Neural cell (in vitro differentiated cells): ENCODE measurements at regions not wholly inside any gene's neighbourhood (a gene's known extent, or its start where the extent isn't known, plus 50 kb on each side); places are given as distances from the start of the nearest gene placed in this dataset.

Experiments used
- H2AFZ ChIP-seq: fragments of 200-600, 300-800 bp; sonication (generic), shearing (Covaris generic); 2 replicates; pipeline ENCODE4 v1.6.0; 2014; ENCODE audit warnings: low read depth, mild to moderate bottlenecking, antibody characterized with exemption, low read length, moderate library complexity
- H3F3A ChIP-seq: fragments of 200-600 bp; shearing (Covaris generic); 2 replicates; pipeline ENCODE4 v1.6.1; 2016; ENCODE audit warnings: mild to moderate bottlenecking, moderate library complexity, mixed read lengths, antibody characterized with exemption, low read length; ENCODE audit not compliant: insufficient read depth, poor library complexity, severe bottlenecking
- H3K27ac ChIP-seq: fragments of 200-600, 300-800 bp; sonication (generic), shearing (Covaris generic); 2 replicates; pipeline ENCODE4 v1.5.1; 2014; ENCODE audit warnings: mild to moderate bottlenecking, low read length, moderate library complexity
- H3K27me3 ChIP-seq: fragments of 300-800, 200-600 bp; sonication (generic), shearing (Covaris generic); 2 replicates; pipeline ENCODE4 v1.6.0; 2014; ENCODE audit warnings: mild to moderate bottlenecking, low read depth, low read length, moderate library complexity; ENCODE audit not compliant: insufficient read depth
- H3K36me3 ChIP-seq: fragments of 300-800, 200-600 bp; sonication (generic), shearing (Covaris generic); 2 replicates; pipeline ENCODE4 v1.5.1; 2014; ENCODE audit warnings: mild to moderate bottlenecking, antibody characterized with exemption, low read length, moderate library complexity; ENCODE audit not compliant: insufficient read depth
- H3K4me2 ChIP-seq: fragments of 300-800, 200-600 bp; sonication (generic), shearing (Covaris generic); 2 replicates; pipeline ENCODE4 v1.6.0; 2014; ENCODE audit warnings: mild to moderate bottlenecking, low read length
- H3K4me3 ChIP-seq: fragments of 300-800, 200-600 bp; sonication (generic), shearing (Covaris generic); 2 replicates; pipeline ENCODE4 v1.5.1; 2014; ENCODE audit warnings: mild to moderate bottlenecking, low read length, moderate library complexity
- H3K79me2 ChIP-seq: fragments of 200-600 bp; shearing (Covaris generic); replicated peaks from 2 replicates; pipeline ENCODE4 v1.6.0; 2014; ENCODE audit warnings: mild to moderate bottlenecking, low read length, moderate library complexity; ENCODE audit not compliant: insufficient read depth
- H3K9ac ChIP-seq: fragments of 300-800, 200-600 bp; sonication (generic), shearing (Covaris generic); 2 replicates; pipeline ENCODE4 v1.6.1; 2016; ENCODE audit warnings: mild to moderate bottlenecking, low read length, mixed read lengths
- H3K9me2 ChIP-seq: fragments of 200-600 bp; shearing (Covaris generic); 2 replicates; pipeline ENCODE4 v1.6.1; 2016; ENCODE audit warnings: mild to moderate bottlenecking, low read length, mixed read lengths; ENCODE audit not compliant: insufficient read depth
- H3K9me3 ChIP-seq: fragments of 200-600, 300-800 bp; sonication (generic), shearing (Covaris generic); 2 replicates; pipeline ENCODE4 v1.6.1; 2016; ENCODE audit warnings: mild to moderate bottlenecking, mixed run types, low read length, moderate library complexity, mixed read lengths
- H4K20me1 ChIP-seq: fragments of 200-600 bp; shearing (Covaris generic); 2 replicates; pipeline ENCODE4 v1.6.1; 2016; ENCODE audit warnings: mild to moderate bottlenecking, mixed run types; ENCODE audit not compliant: insufficient read depth
- EP300 ChIP-seq: fragments of 450-650 bp; conservative IDR thresholded peaks from 2 replicates; pipeline ENCODE4 v1.6.1; 2014; ENCODE audit warnings: antibody characterized with exemption, mild to moderate bottlenecking, moderate library complexity; ENCODE audit not compliant: poor library complexity, severe bottlenecking
- EZH2 ChIP-seq: fragments of 200-600, 300-800 bp; shearing (Covaris generic), sonication (generic); IDR thresholded peaks from 2 replicates; pipeline ENCODE4 v1.6.1; 2014; ENCODE audit warnings: antibody characterized with exemption, low read length, borderline replicate concordance, mild to moderate bottlenecking; ENCODE audit not compliant: insufficient read depth, poor library complexity, severe bottlenecking
- MXI1 ChIP-seq: fragments of 450-650 bp; conservative IDR thresholded peaks from 2 replicates; pipeline ENCODE4 v1.6.1; 2014; ENCODE audit warnings: antibody characterized with exemption, mild to moderate bottlenecking; ENCODE audit not compliant: poor library complexity, severe bottlenecking
- POLR2AphosphoS5 ChIP-seq: IDR thresholded peaks from 2 replicates; pipeline ENCODE4 v1.6.1; 2012
- RAD21 ChIP-seq: fragments of 450-650 bp; conservative IDR thresholded peaks from 2 replicates; pipeline ENCODE4 v1.6.1; 2014; ENCODE audit warnings: antibody characterized with exemption, mild to moderate bottlenecking, moderate library complexity
- SMC3 ChIP-seq: fragments of 450-650 bp; conservative IDR thresholded peaks from 2 replicates; pipeline ENCODE4 v1.6.1; 2014; ENCODE audit warnings: antibody characterized with exemption, mild to moderate bottlenecking, moderate library complexity; ENCODE audit not compliant: poor library complexity
- TAF1 ChIP-seq: IDR thresholded peaks from 2 replicates; pipeline ENCODE4 v1.6.1; 2012; ENCODE audit warnings: low read depth
- TF ChIP-seq, protein P1 (sequence below): IDR thresholded peaks from 2 replicates; pipeline ENCODE4 v1.6.1; 2012; ENCODE audit warnings: borderline replicate concordance
- TF ChIP-seq, protein P2 (sequence below): fragments of 450-650 bp; IDR thresholded peaks from 2 replicates; pipeline ENCODE4 v1.5.1; 2014; ENCODE audit warnings: antibody characterized with exemption, mild to moderate bottlenecking, moderate library complexity; ENCODE audit not compliant: poor library complexity, severe bottlenecking

DNA sequence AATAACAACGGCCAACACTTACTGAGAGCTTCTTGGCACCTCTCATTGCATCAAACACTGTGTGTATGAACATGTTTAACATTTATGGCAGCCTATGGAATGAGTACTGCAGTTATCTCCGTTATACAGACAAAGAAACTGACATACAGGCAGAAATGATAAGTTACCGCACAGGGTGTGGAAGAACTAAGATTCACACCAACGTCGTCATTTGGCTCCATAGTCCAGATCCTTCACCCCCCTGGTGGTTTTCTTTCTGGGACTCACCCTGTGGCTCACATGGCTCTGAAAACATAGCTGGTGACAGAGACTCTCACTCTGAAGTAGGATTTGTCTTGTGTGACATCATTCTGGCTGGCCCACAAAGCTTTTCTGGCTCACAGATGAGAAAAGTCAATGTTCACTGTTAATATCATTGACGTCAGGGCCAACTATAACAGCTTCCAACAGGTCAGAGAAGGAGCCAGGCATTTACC, 230.1 kb downstream of the DLEU7 start:
- no peak for TF ChIP-seq TAF1
- TF ChIP-seq SMC3: no peak
- no peak for TF ChIP-seq MXI1
- TF ChIP-seq POLR2AphosphoS5: no peak
- no peak for TF ChIP-seq EP300
- TF ChIP-seq, protein P1, sequence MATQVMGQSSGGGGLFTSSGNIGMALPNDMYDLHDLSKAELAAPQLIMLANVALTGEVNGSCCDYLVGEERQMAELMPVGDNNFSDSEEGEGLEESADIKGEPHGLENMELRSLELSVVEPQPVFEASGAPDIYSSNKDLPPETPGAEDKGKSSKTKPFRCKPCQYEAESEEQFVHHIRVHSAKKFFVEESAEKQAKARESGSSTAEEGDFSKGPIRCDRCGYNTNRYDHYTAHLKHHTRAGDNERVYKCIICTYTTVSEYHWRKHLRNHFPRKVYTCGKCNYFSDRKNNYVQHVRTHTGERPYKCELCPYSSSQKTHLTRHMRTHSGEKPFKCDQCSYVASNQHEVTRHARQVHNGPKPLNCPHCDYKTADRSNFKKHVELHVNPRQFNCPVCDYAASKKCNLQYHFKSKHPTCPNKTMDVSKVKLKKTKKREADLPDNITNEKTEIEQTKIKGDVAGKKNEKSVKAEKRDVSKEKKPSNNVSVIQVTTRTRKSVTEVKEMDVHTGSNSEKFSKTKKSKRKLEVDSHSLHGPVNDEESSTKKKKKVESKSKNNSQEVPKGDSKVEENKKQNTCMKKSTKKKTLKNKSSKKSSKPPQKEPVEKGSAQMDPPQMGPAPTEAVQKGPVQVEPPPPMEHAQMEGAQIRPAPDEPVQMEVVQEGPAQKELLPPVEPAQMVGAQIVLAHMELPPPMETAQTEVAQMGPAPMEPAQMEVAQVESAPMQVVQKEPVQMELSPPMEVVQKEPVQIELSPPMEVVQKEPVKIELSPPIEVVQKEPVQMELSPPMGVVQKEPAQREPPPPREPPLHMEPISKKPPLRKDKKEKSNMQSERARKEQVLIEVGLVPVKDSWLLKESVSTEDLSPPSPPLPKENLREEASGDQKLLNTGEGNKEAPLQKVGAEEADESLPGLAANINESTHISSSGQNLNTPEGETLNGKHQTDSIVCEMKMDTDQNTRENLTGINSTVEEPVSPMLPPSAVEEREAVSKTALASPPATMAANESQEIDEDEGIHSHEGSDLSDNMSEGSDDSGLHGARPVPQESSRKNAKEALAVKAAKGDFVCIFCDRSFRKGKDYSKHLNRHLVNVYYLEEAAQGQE: no peak
- H3K9me3 ChIP-seq: no peaks in the 10 kb centered on the region

DNA sequence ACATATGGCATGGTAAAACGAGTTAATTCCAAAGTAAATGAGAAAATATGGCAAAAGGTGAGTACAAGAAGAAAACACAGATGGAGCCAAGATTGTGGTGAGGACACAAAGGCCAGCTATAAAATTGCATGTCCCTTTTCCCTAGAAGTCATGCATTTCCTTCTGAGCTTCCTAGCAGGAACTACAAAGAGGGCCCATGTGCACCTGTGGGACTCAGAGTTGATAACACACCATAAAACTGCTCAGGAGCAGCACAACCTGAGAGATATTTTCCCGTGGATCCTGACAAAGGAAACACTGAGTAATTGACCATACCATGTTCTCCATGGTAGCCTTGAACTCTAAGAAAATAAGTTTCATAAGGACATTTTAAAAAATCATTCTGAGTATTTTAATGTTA, 228.3 kb downstream of the DLEU7 start:
- H3K36me3 ChIP-seq: no peaks in the 10 kb centered on the region
- no peak overlapping the region for H3K27ac ChIP-seq
- no peak overlapping the region for H2AFZ ChIP-seq
- H3K9me2 ChIP-seq: no peaks in the 10 kb centered on the region
- H3K79me2 ChIP-seq: no peaks in the 10 kb centered on the region
- no peaks in the 10 kb centered on the region for H4K20me1 ChIP-seq
- H3F3A ChIP-seq: no peaks in the 10 kb centered on the region
- no peak overlapping the region for H3K4me3 ChIP-seq
- no peak overlapping the region for H3K9ac ChIP-seq
- H3K4me2 ChIP-seq: no peak overlapping the region
- no peaks in the 10 kb centered on the region for H3K27me3 ChIP-seq
- H3K9me3 ChIP-seq: no peaks in the 10 kb centered on the region
- no peak for TF ChIP-seq EZH2

More for the DNA sequence above, 230.1 kb downstream of the DLEU7 start:
- no peaks in the 10 kb centered on the region for H3K9me2 ChIP-seq
- H3K9ac ChIP-seq: no peak overlapping the region
- H3K4me3 ChIP-seq: no peak overlapping the region
- H3F3A ChIP-seq: no peaks in the 10 kb centered on the region
- H3K36me3 ChIP-seq: no peaks in the 10 kb centered on the region
- no peaks in the 10 kb centered on the region for H3K27me3 ChIP-seq
- H3K27ac ChIP-seq: no peak overlapping the region
- no peaks in the 10 kb centered on the region for H4K20me1 ChIP-seq
- no peaks in the 10 kb centered on the region for H3K79me2 ChIP-seq
- H2AFZ ChIP-seq: no peak overlapping the region
- no peak overlapping the region for H3K4me2 ChIP-seq

DNA sequence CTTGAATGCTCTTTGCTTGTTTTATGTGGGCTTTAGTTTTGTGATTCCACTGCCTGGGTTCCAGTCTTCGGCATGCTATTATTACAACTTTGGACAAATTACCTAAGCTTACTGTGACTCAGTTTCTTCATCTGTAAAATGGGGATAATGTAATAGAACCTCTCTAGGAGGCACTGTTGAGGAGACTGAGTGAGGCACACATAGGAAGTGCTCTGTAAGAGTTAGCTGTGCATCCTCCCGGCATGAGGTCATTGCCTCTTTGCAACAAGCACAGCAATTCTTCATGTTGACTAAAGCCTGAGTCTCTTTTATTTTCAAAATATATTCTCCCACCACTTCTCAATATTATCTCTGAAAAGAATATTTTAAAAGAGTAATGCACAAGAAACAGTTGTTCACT, 227.4 kb downstream of the DLEU7 start:
- Histone ChIP-seq H3K4me3 (no peak overlapping the region), H3K79me2 (no peaks in the 10 kb centered on the region), H3K9me2 (no peaks in the 10 kb centered on the region), H3K9me3 (no peaks in the 10 kb centered on the region), H3F3A (no peaks in the 10 kb centered on the region), H2AFZ (no peak overlapping the region), H3K36me3 (no peaks in the 10 kb centered on the region), H3K9ac (no peak overlapping the region), H3K4me2 (no peak overlapping the region), H3K27me3 (no peaks in the 10 kb centered on the region), H3K27ac (no peak overlapping the region), H4K20me1 (no peaks in the 10 kb centered on the region)
- no peak for TF ChIP-seq RAD21
- no peak for TF ChIP-seq TAF1
- TF ChIP-seq, protein P1: no peak
- no peak for TF ChIP-seq MXI1
- TF ChIP-seq POLR2AphosphoS5: no peak
- TF ChIP-seq EZH2: no peak
- TF ChIP-seq SMC3: no peak
- TF ChIP-seq EP300: no peak
- TF ChIP-seq, protein P2, sequence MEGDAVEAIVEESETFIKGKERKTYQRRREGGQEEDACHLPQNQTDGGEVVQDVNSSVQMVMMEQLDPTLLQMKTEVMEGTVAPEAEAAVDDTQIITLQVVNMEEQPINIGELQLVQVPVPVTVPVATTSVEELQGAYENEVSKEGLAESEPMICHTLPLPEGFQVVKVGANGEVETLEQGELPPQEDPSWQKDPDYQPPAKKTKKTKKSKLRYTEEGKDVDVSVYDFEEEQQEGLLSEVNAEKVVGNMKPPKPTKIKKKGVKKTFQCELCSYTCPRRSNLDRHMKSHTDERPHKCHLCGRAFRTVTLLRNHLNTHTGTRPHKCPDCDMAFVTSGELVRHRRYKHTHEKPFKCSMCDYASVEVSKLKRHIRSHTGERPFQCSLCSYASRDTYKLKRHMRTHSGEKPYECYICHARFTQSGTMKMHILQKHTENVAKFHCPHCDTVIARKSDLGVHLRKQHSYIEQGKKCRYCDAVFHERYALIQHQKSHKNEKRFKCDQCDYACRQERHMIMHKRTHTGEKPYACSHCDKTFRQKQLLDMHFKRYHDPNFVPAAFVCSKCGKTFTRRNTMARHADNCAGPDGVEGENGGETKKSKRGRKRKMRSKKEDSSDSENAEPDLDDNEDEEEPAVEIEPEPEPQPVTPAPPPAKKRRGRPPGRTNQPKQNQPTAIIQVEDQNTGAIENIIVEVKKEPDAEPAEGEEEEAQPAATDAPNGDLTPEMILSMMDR: no peak
